Left ventricle myocardium inferior (tissue), 1 donor: ENCODE measurements at regions not wholly inside any gene's neighbourhood (a gene's known extent, or its start where the extent isn't known, plus 50 kb on each side); places are given as distances from the start of the nearest gene placed in this dataset.

Experiments
- DNase-seq: peaks from one replicate; pipeline ENCODE4 v3.0.0-alpha.2; 2020
- H3K27ac ChIP-seq: fragments of 200-600 bp; replicated peaks from 2 replicates; pipeline ENCODE4 v1.8.0; 2021
- H3K27me3 ChIP-seq: fragments of 200-600 bp; 2 replicates; pipeline ENCODE4 v1.8.0; 2021; ENCODE audit warnings: low read depth
- H3K36me3 ChIP-seq: fragments of 200-600 bp; 2 replicates; pipeline ENCODE4 v1.8.0; 2021
- H3K4me1 ChIP-seq: fragments of 200-600 bp; 2 replicates; pipeline ENCODE4 v1.8.0; 2021
- H3K4me3 ChIP-seq: fragments of 200-600 bp; 2 replicates; pipeline ENCODE4 v1.8.0; 2021; ENCODE audit warnings: mild to moderate bottlenecking, moderate library complexity
- H3K9me3 ChIP-seq: fragments of 200-600 bp; replicated peaks from 2 replicates; pipeline ENCODE4 v1.8.0; 2021
- intact Hi-C: fragments of 100-400 bp; cut with micrococcal nuclease; formaldehyde crosslinking; loops from one replicate; pipeline ENCODE4 v1.11.0; 2022
- TF ChIP-seq, protein P1 (sequence below): fragments of 200-600 bp; IDR thresholded peaks from 2 replicates; pipeline ENCODE4 v1.8.0; 2021; ENCODE audit warnings: antibody characterized with exemption, mild to moderate bottlenecking, borderline replicate concordance
- donor health status: DM: no; HTN: yes; CAD: no; lungs with severe emphysema.

DNA sequence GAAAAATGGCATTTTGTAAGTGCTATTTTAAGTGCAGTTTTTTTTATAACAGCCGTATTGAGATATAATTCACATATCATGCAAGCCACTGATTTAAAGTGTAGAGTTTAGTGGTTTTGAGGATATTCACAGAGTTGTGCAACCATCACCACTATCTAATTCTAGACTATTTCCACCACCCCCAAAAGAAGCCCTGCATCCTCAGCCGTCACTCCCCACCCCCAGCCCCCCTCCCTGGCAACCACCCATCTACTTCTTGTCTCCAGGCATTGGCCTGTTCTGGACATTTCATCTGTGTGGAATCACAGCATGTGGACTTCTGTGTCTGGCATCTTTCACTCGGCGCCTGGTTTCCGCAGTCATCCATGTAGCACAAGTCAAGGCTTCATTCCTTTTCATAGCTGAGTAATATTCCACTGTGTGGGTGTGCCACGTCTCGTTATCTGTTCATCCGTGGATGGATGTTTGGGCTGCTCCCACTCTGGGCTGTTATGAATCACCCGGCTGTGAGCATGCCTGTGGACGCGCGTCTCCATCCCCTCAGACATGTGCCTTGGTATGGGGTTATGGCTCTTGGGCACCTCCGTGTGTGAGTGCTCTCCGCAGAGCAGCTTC lies 138.4 kb upstream of the CIBAR2 start:
- no peaks in the 10 kb centered on the region for H3K4me1 ChIP-seq
- no peak overlapping the region for H3K4me3 ChIP-seq
- H3K36me3 ChIP-seq: no peaks in the 10 kb centered on the region
- TF ChIP-seq, protein P1, sequence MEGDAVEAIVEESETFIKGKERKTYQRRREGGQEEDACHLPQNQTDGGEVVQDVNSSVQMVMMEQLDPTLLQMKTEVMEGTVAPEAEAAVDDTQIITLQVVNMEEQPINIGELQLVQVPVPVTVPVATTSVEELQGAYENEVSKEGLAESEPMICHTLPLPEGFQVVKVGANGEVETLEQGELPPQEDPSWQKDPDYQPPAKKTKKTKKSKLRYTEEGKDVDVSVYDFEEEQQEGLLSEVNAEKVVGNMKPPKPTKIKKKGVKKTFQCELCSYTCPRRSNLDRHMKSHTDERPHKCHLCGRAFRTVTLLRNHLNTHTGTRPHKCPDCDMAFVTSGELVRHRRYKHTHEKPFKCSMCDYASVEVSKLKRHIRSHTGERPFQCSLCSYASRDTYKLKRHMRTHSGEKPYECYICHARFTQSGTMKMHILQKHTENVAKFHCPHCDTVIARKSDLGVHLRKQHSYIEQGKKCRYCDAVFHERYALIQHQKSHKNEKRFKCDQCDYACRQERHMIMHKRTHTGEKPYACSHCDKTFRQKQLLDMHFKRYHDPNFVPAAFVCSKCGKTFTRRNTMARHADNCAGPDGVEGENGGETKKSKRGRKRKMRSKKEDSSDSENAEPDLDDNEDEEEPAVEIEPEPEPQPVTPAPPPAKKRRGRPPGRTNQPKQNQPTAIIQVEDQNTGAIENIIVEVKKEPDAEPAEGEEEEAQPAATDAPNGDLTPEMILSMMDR: no peak
- no peak for DNase-seq
- H3K9me3 ChIP-seq: no peaks in the 10 kb centered on the region
- H3K27ac ChIP-seq: no peak overlapping the region
- intact Hi-C loops: no loop called here
- H3K27me3 ChIP-seq: no peaks in the 10 kb centered on the region

DNA sequence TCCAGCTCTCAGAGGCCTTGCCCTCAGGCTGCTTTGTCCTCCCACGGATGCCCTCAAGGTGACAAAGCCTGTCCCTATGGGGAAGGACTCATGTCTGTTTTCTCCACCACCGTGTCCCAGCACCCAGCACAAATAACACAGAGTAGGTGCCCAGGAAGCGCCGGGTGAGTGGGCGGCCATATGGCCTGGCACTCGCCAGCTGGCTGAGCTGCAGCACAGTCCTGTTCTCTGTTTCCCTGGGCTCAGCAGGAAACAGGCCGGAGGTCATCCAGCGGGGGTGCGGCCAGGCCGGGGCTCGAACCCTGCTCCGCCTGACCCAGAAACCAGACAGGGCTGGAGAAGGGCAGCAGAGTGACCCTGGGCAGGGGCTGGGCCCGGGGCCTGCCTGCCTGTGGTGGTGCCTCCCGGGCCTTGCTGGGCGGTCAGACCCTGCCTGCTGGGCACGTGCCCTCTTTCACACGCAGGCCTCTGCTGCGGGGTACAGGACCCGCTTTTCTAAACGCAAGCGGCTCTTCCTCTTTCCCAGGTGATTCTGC lies 139.0 kb upstream of the CIBAR2 start:
- intact Hi-C loops: no loop called here
- no peaks in the 10 kb centered on the region for H3K36me3 ChIP-seq
- H3K4me3 ChIP-seq: no peak overlapping the region
- no peaks in the 10 kb centered on the region for H3K4me1 ChIP-seq
- H3K9me3 ChIP-seq: no peaks in the 10 kb centered on the region
- TF ChIP-seq, protein P1: no peak
- H3K27ac ChIP-seq: no peak overlapping the region
- DNase-seq: no peak
- H3K27me3 ChIP-seq: no peaks in the 10 kb centered on the region

DNA sequence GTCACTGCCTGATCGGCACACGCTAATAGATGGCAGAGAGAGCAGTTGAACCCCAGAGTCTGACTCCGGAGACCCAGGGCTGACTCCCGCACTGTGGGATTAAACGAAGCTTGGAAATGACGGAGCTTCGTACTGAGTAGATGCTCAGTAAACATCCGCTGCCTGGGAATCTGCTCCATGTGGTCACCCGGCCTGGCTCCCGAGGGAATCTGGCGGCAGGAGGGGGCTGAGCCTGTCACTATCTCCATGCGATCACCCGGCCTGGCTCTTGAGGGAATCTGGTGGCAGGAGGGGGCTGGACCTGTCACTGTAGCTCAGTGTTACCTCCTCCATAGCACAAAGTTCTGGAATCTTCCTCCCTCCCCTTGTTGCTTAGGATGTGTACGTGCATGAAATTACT lies 139.7 kb upstream of the CIBAR2 start:
- intact Hi-C loops: no loop called here
- H3K4me1 ChIP-seq: no peaks in the 10 kb centered on the region
- H3K36me3 ChIP-seq: no peaks in the 10 kb centered on the region
- no peak overlapping the region for H3K27ac ChIP-seq
- TF ChIP-seq, protein P1: no peak
- no peak for DNase-seq
- no peak overlapping the region for H3K4me3 ChIP-seq
- no peaks in the 10 kb centered on the region for H3K9me3 ChIP-seq
- no peaks in the 10 kb centered on the region for H3K27me3 ChIP-seq

DNA sequence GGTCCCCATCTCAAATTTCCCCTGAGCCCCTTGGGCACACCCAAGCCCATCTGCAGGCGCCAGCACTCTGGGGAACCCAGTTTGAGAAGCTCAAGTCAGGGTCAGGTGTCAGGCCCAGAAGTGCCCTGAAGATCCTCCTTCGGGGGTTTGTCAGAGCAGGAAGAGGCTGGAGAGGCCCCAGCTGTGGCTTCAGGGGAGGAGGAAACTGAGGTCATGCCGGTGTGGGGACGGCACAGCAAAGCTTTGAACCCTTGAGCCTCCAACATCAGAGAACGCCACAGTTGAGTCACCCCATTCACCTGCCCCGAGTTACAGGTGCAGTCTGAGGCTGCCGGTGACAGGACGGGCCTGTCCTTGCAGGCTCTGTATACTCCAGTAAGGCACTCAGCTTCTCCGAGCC lies 140.2 kb upstream of the CIBAR2 start:
- H3K27ac ChIP-seq: no peak overlapping the region
- TF ChIP-seq, protein P1: no peak
- no peak overlapping the region for H3K4me3 ChIP-seq
- H3K4me1 ChIP-seq: no peaks in the 10 kb centered on the region
- DNase-seq: no peak
- H3K36me3 ChIP-seq: no peaks in the 10 kb centered on the region
- intact Hi-C loops: no loop called here
- no peaks in the 10 kb centered on the region for H3K27me3 ChIP-seq
- no peaks in the 10 kb centered on the region for H3K9me3 ChIP-seq

DNA sequence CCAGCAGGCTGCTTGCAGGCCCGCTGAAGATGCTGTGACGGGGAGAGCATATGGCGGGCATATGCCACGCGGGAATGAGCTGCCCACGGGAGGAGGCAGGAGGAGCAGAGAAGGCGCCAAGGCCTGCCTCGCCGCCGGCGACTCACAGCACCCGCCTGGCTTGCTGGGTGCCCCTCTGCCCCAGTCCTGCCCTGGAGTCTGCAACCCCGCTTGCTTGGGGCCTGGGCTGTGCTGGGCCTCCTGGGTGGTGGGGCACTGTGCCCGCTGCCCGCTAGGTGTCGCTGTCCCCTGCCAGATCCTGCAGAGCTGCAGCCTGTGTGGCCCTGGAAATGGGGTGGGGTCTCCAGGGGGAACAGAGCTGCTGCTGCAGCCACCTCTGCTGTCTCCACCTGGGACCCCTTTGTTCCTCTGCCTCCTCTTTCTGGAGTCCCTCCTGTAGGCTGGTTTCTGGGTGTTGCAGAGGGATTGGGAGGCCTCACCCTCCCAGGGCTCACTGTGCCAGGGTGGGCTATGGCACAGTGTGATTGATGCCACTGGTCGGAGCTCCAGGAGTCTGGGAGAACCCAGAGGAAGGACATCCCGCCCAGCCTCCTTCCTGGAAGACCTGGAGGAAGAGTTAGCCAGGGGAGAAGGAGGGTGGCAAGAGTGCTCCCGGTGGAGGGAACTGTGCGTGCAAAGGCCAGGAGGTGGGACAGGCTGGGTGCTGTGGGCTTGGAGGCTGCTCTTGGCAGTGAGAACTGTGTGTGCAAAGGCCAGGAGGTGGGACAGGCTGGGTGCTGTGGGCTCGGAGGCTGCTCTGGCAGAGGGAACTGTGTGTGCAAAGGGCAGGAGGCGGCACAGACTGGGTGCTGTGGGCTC lies 141.0 kb upstream of the CIBAR2 start:
- intact Hi-C loops: no loop called here
- no peak overlapping the region for H3K27ac ChIP-seq
- no peak overlapping the region for H3K4me3 ChIP-seq
- no peaks in the 10 kb centered on the region for H3K4me1 ChIP-seq
- no peaks in the 10 kb centered on the region for H3K27me3 ChIP-seq
- peak; percentile 50 for DNase-seq
- no peaks in the 10 kb centered on the region for H3K9me3 ChIP-seq
- H3K36me3 ChIP-seq: no peaks in the 10 kb centered on the region
- TF ChIP-seq, protein P1: peak; percentile 93
